Spleen (tissue), 7 donors: ENCODE measurements at regions not wholly inside any gene's neighbourhood (a gene's known extent, or its start where the extent isn't known, plus 50 kb on each side); places are given as distances from the start of the nearest gene placed in this dataset.

Experiments used
- CTCF ChIP-seq, 11 experiments: fragments of 200-600 bp in 7 of 11; fragments of 450-650 bp in 4 of 11; sonication (generic) in 4 of 11; IDR thresholded peaks in 8 of 11; conservative IDR thresholded peaks in 3 of 11; 1 replicate in 7 of 11; 2 replicates in 4 of 11; pipeline versions ENCODE4 v1.4.0 to v1.8.0; 2016 to 2021; ENCODE audit warnings: antibody characterized with exemption in 11 of 11, inconsistent platforms in 4 of 11, mild to moderate bottlenecking in 1 of 11
- POLR2A ChIP-seq, 3 donors: fragments of 450-650 bp; IDR thresholded peaks; one replicate each; pipeline ENCODE4 v1.5.1; 2017; ENCODE audit warnings: antibody characterized with exemption in 3 of 3, mild to moderate bottlenecking in 1 of 3
- donor health status: DM: no; HTN: no; CAD: no; lungs with moderate emphysema.
- donor health status: DM: no; HTN: no; CAD: no.
- donor health status: DM: no; HTN: no; CAD: no.

- TF ChIP-seq CTCF (IDR thresholded peaks at IDR 0.05 in 8 of 11, conservative IDR thresholded peaks at IDR 0.05 in 3 of 11) (no peak), POLR2A (IDR thresholded peaks at IDR 0.05) (no peak)
Observed at GRCh38 chr5:105508519-105508918, 1945.9 kb upstream of the NUDT12 start.
